Lung microvascular endothelial cell (primary cell): ENCODE measurements at regions not wholly inside any gene's neighbourhood (a gene's known extent, or its start where the extent isn't known, plus 50 kb on each side); places are given as distances from the start of the nearest gene placed in this dataset.

Experiments used
- DNase-seq, 2 donors: peaks; one replicate each; pipeline versions ENCODE4 v3.0.0 to v3.0.0-alpha.2; 2010; ENCODE audit warnings: low read depth in 2 of 2

DNA sequence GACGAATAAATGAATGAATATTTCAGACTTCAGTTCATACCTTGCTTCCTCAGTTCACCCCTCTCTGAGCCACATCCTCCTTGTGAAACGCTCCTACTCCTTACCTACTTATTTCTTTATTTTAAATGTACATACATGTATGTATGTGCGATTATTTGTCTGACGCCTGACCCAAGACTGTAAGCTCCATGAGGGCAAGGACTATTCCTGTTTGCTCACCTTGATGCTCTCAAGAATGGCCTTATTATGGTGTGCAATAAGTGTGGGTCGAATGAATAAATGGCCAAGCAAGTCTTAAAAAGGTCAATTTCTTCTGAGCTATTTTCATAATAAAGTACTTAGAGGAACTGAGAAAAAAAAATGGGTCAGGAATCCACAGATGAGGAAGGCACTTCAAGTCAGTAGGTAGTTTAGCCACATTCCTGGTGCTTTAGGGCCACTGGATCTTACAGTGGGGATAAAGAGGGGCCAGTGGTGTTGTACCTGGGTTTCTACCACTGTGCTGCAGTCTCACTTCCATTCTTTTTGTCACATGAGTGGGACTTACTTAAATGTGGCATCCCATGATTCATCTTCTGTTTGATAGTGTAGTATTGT is 74.7 kb downstream of the SDC1 start:
- DNase-seq: no peak

DNA sequence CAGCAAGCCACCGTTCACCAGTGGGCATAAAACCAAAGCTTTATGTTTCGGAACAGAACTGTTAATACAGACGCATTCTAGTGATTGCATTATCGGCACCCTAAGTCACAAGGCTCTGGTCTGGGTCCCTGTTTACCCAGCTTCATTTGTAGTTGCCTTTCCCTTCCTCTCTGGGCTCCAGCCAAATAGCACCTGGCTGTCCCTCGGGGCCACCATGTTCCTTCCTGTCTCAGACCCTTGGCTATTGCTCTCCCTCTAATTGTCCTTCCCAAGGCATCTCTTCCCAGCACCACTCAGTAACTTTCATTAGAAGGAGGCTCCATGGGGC is 75.3 kb downstream of the SDC1 start:
- DNase-seq: no peak

DNA sequence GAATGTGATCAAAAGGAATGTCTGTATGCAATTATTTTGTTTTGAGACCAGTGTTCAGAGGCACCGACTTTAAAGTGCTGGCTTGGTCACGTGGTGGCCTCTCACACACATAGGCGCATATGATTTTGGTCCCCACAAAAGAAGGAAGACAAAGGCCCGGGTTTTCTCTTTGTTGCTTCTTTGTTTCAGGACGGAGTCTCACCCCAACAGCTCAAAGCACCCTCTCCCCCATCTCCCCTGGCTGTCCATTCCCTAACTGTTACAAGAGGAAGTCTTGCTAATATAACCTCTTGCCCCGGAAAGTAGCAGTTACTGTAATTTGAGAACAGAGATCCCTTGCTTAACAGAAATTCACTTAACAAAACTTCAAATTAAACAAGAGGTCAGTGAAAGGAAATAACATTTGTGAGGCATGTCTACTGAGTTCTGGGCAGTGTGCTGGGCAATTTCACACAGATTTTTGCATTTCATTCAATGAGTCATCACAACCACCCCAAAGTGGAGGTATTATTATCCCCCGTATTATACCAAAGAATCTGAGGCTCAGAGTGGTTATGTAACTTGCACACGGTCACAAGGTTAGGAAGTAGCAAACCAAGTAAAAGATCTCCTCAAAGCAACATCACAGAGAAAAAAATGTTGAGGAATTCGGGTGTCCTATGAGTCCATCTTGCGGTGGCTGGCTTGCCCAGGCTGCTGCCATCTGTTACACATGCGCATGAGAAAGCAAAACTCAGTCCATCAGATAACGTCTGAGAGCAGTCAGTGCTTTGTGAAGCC is 75.8 kb downstream of the SDC1 start:
- DNase-seq: peak in 1 of 2 donors; percentile 90

DNA sequence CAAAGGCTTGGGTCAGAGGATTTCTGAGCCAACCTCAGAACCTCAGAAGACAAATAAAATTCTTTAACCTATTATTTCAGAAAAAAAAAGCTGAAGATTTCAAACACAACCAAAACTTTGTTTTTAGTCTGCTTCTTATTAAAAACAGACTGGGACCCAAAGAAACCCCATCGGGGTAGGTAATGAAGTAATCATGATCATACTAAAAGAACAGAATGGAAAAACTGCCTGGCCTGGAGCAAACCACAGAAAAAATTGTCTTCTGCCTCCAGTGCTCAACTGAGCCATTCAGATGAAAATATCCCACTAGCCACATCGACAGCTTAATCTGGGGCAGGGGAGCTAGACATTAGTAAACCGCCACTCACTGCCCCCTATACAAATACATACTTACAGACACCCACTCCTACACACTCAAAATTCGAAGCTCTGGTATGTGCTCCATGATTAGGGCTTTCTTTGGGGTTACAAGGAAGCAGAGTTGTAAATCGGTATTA is 76.5 kb downstream of the SDC1 start:
- no peak for DNase-seq

DNA sequence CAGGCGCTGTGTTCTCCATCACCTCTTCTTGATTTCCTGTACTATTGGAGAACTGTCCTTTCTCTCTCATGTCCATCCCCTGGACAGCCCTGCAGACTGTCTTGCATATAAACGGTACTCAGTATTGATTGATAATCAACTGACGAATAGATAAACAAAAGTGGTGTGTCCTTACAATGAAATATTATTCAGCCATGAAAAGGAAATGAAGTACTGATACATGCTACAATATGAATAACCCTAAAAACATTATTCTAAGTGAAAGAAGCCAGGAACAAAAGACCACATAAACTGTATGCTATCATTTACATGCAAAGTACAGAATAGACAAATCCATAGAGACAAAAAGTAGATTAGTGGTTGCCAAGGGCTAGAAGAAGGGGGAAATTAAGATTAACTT is 77.6 kb downstream of the SDC1 start:
- DNase-seq: no peak

DNA sequence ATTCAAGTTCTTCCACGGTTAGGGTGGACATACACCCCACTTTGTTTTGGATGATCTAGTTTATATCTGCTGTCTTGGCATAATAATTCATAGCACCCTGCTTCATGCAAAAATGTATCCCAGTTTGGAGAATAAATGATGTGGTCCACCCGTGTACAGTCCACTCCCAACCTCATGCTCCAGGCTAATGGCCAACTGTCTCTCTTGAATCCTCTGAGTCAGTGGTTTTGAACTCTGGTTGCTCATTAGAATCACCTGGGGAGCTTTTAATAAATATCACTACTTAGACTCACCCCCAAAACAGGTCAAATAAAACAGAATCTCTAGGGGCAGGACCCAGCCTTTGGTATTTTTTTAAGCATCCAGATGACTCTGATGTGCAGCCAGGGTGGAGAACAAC is 78.5 kb downstream of the SDC1 start:
- no peak for DNase-seq

DNA sequence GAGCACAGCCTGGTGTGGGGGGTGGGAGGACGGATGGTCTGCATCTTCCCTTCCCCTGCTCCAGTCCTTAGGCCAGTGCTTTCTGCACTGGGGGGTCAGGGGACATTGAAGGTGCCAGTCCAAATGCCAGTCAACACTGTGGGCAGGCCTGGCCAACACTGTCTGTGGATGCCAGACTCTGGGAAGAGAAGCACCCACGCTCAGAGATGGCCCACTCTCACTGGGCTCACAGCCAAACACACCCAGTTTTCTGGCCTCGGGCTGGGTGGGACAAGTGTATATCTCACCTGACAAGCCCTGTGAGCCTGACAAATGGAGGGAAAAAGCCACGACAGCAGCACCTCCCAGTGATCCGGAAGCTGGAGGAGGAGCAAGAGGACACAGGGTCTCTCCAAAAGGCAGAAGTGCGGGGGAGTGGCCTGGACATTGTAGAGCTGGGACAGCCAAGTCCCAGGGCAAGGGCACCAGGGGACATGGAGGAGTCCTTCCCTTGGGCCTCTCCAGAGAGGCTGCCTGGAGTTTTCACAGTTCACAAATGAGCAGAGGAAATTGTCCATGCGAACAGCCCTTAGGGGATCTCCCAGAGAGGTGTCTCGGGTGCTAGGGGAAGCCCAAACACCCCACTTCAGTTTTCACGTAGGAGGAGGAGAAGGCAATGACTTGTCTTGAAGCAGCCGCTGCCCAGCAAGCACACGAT is 79.3 kb downstream of the SDC1 start:
- peak in 1 of 2 donors; percentile 12 for DNase-seq

DNA sequence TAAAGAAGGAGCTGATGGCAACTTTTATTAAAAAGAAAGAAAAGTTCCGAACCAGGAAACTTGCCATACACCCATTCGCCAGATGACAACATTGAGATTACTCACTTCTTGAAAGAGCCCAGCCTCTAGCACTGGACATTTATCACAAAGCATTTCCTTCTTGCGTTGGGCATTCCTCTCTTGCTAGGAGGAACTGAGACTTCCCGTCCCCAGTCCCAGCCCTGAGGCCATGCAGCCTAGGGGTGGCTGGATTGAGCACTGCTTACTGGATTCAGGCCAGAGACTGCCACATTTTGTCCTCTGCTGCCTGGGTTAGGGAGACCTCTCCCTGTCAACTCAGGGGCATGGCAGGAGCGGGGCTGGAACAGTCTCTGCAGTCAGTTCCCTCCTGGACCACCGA is 80.1 kb downstream of the SDC1 start:
- DNase-seq: no peak

DNA sequence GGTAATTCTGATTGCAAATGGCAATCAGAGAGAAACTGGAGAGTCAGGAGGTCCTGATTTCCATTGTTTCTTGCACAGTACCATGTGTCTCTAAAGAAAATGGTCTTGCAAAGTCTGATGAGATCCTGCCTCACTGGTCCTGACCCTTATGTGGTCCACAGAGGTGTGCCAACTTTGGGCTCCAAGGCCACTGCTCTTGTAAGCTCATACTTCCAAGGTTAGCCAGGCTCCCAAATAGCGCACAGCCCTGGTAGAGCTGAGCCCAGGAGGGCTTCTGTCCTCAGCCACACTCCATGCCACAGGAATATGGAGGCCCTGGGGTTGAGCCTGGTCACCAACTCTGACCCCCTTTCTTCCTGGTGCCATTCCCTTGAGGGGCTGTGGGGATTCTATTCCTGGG is 80.7 kb downstream of the SDC1 start:
- no peak for DNase-seq

DNA sequence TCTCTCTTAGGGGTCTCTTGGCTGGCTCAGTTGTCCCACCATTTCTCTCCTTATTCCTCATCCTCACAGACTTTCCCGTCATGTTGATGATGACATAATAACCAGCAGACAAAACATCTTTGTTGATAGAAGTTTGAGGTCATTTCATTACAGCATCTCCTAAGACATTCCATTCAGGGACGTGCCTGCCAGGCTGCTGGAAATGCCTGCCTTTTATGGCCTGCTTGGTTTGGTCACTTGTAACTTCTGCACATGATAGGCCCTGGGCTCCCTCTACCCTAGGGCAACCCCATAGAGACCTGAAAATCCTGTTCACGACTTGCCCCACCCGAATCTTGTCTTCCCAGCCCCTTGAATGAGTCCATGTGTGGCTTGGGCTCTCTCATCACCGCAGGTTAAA is 81.7 kb downstream of the SDC1 start:
- DNase-seq: peak in 1 of 2 donors; percentile 39

DNA sequence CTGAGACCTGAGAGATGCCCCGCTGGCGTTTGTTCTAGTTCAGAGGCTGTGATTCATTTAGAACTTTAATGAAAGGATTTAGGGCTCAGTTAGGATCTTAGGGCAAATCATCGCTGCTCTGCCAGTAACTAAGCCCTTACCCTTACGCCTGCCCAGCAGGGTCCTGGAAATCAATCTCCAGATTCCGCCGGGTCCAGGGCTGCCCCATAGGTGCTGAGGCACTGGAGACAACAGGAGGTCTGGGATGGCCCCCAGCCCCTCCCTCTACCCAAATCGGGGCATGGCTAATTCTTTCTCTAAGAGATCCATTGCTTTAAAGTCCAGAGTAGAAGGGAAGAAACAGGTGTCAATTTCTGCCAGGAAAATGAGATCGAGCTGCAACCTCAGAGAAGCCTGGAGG is 83.1 kb downstream of the SDC1 start:
- no peak for DNase-seq

DNA sequence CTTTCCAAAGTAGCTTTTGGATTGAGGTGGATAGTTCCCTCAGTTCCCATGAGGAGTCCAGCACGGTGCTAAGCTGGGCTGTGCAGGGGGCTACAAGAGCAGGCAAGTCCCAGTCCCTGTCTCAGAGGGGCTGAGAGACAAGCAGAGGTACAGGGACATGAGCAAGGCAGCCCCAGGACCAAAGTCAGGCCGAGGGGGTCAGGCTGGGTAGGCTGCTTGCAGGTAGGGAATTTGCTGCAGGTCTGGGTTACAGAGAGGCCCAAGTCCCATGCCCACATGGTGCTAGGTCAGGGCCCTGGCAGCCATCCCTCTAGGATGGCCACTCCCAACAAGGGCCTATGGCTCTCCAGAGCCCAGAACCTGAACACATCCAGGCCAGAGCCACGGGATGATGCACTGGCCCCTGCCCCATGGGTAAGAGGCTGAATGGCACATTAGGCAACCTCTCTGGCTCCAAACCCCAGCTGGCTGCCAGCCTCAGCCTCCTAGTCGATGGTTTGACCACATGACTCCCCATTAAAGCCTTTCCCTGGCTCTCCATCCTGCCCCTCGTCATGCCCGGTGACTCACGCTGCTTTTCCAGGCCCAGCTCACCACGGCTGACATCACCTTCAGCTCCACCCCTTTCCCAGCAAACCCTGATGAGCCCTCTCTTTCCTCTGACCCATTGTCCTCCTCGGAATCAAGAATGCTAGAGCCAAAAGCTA is 83.7 kb downstream of the SDC1 start:
- peak; percentile 94 to 96 for DNase-seq

DNA sequence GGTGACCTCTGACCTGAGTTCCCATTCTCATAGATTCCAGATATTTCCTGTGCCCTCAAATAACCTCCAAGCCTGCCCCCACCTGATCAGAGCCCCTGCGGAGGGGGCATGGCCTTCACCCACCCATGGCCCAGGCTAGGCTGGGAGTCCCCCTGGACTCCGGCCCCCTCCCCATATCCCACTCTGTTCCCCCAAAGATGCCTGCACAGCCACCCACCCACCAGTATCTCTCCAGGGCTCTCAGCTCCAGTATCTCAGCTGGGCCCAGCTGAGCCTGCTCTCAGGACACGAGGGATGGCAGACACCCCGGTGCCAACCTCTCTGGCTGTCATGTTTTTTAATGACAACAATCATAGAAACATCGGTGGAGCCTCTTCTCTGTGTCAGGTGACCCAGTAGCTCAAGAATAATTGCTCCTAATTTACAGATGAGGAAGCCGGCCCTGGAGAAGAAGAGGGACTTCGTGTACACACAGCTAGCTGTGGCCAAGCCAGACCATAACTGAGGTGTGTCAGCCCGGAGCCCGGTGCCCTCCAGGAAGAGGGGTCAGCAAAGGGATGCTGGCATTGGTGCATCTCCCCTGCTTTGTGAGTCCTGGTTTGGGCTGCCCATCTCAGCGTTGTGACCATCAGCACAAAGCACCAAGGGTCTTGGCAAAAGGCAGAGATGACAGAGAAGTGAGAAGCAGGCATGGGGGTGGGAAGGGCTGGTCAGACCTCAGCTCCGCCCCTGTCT is 84.4 kb downstream of the SDC1 start:
- DNase-seq: no peak

DNA sequence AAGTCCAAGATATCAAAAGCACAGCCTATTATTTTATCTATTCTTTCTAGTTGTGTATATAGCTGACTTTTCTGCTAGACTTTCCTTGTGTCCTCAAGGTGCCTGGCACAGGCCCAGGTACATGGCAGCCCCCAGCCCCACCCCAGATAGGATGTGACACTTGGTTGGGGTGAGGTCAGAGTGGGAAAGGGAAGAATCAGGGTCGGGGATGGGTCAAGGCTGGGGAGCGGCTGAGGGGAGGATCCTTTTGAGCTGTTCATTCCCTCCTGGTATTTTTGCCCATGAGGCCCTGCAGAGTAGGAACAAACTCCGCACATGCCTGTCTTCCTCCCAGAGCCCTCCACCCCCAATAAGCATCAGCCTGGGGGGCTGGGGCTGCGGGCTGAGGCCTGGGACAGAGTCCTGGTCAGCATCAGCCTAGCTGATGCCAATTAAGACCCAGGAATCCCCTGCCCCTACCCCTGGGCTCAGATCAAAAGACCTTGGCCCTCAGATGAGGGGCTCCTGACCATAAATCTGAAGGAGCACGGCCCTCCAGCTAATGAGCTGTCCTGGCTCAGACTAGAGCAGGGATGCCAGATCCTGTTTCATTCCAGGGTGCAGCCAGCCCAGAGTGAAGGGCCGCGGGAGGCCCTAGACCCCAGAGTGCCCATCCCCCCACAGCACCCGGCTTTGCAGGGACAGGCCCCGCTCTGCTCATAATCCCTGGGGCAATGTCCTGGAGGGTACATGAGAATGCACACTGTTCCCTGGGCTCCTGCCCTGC is 85.3 kb downstream of the SDC1 start:
- DNase-seq: no peak

DNA sequence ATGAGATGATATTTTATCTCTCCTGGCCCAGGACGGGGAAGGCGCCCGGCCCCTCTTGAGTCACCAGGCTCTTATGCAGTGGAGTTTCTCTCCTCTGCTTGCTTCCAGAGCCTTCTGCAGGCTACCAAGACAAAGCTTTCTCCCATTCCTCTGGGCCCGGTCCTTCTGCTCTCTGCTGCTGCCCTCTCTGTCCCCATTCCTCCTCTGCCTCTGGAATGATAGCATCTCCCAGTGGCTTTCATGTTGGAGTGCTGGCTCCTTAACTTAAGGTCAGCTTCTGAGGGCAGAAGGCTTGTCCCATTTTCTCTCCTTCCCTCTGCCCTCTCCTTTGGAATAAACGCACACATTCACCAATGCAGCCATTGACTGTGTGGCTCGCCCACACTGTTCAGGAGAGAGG is 86.2 kb downstream of the SDC1 start:
- no peak for DNase-seq

DNA sequence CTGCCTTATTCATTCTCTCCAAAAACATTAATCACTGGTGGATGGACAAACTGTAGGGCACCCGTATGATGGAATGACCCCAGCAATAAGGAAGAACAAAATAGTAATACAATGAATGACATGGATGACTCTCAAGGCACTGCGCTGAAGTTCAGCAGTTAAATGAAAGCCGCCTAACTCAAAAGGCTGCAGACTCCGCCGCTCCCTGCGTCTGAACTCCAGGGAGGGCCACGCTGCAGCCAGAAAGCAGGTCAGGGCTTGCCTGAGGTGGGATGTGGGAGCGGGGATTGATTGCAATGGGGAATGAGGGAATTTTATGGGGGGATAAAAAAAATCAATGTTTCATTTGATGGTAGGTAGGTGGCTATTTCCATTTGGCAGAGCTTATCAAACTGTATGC is 86.5 kb upstream of the LAPTM4A start:
- no peak for DNase-seq

DNA sequence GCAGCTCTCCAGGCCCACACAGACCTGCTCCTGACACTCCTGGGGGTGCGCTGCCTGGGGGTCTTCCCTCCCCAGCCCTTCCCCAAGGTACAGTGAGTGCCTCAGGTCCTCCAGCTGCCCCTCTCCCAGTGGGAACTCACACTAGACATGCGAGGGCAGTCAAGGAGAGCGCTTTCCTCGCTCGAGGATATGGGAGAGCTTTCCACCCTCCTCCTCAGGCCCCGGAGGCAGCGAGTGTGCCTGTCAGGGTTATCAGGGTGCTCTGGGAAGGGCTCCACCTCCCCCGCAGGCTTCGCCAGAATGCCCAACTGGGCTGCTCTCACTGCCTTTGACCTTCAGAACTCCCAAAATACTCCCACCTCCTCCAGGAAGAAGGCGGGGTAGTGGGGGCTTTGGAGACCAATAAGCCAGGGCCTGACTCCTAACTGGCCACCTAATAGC is 85.7 kb upstream of the LAPTM4A start:
- no peak for DNase-seq

DNA sequence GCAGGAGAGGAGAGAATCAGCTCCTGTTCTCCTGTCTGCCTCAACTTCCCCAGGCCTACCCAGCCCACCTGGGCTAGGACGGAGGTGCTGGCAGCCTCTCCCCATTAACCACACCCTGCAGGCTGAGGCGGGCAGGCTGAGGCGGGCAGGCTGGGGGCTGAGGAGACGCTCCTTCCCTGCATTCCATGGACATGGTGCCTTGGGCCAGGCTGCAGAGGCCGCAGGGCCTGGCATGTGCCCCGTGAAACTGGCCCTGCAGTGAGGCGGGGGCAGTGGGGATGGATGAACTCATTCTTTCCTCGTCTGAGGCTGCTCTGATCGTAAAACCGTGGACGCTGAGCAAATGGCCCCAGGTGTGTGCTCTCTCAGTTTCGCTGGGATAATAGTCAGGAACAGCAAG is 84.7 kb upstream of the LAPTM4A start:
- no peak for DNase-seq

DNA sequence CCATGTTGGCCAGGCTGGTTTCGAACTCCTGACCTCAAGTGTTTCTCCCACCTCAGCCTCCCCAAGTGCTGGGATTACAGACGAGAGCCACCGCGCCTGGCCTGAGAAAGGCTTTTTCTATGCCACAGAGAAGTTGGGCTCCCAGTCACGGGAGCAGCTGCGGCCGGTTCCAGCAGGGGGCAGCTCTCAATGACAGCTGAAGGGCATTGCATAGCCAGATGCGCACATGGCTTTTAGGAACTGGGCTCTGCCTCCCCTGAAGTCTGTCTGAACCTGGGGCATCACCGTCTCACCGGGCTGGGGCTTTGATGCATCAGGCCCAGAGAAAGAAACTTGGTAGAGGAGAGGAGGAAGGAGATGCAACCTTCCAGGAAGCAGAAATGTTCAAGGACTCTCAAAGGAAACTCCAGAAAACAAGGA is 84.2 kb upstream of the LAPTM4A start:
- DNase-seq: peak; percentile 70 to 81

DNA sequence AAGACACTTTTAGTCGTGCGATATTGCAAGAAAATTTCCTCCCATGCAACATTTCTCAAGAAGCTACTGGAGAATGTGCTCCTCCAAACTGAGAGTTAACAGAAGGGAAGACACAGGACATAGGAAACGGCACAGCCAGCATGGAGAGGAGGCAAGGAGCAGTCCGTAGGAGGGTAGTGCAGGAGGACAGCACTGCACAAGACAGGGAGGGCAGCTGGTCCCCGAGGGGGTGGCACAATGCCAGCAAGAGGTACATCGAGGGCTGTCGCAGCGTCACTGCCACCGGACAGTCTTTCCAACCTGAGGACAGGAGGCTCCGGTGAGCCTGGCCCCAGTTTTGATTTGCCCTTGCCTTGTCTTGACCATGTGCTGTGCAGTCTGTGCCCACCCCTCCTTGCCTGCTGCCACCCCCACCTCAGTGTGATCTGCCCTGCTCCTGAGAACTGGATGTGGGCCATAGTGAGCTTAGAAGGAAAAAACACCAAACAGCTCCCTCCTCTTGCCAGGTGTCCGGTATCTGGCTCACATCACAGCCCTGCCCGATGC is 81.6 kb upstream of the LAPTM4A start:
- no peak for DNase-seq
